A549 (cell line): ENCODE measurements at regions not wholly inside any gene's neighbourhood (a gene's known extent, or its start where the extent isn't known, plus 50 kb on each side); places are given as distances from the start of the nearest gene placed in this dataset.

Source experiments
- CEBPB ChIP-seq, 2 experiments: fragments of >200 bp in 1 of 2; sonication (Bioruptor Twin) in 1 of 2; formaldehyde crosslinking in 1 of 2; IDR thresholded peaks; 2 replicates each; pipeline ENCODE4 v1.6.1; 2012 to 2016
- EP300 ChIP-seq, 2 experiments: fragments of >200 bp; sonication (Bioruptor Twin); formaldehyde crosslinking; IDR thresholded peaks; 2 replicates in 1 of 2; 3 replicates in 1 of 2; pipeline ENCODE4 v1.6.1; 2016 to 2017
- JUN ChIP-seq, 2 experiments: fragments of >200 bp; sonication (Bioruptor Twin); formaldehyde crosslinking; IDR thresholded peaks; 2 replicates in 1 of 2; 3 replicates in 1 of 2; pipeline ENCODE4 v1.6.1; 2016 to 2017
- KDM5A ChIP-seq: fragments of 200-600 bp; sonication (generic); IDR thresholded peaks from 2 replicates; pipeline ENCODE4 v1.6.1; 2016; ENCODE audit warnings: antibody characterized with exemption, mild to moderate bottlenecking
- NR3C1 ChIP-seq: fragments of >200 bp; sonication (Bioruptor Twin); formaldehyde crosslinking; IDR thresholded peaks from 3 replicates; pipeline ENCODE4 v1.6.1; 2017
- POLR2A ChIP-seq: IDR thresholded peaks from 2 replicates; pipeline ENCODE4 v1.6.1; 2012; ENCODE audit warnings: mild to moderate bottlenecking, low read length
- RAD21 ChIP-seq, 2 experiments: fragments of >200 bp in 1 of 2; sonication (Bioruptor Twin) in 1 of 2; formaldehyde crosslinking in 1 of 2; IDR thresholded peaks in 1 of 2; conservative IDR thresholded peaks in 1 of 2; 2 replicates in 1 of 2; 3 replicates in 1 of 2; pipeline ENCODE4 v1.6.1; 2012 to 2018; ENCODE audit warnings: inconsistent platforms in 1 of 2
- RCOR1 ChIP-seq: fragments of 150-350 bp; IDR thresholded peaks from 2 replicates; pipeline ENCODE4 v1.6.1; 2014; ENCODE audit warnings: antibody characterized with exemption, low read length, low read depth
- TF ChIP-seq, protein P1 (sequence below): fragments of >200 bp; sonication (Bioruptor Twin); formaldehyde crosslinking; IDR thresholded peaks from 3 replicates; pipeline ENCODE4 v1.5.1; 2016
- TF ChIP-seq, protein P2 (sequence below): IDR thresholded peaks from 2 replicates; pipeline ENCODE4 v1.6.1; 2012

DNA sequence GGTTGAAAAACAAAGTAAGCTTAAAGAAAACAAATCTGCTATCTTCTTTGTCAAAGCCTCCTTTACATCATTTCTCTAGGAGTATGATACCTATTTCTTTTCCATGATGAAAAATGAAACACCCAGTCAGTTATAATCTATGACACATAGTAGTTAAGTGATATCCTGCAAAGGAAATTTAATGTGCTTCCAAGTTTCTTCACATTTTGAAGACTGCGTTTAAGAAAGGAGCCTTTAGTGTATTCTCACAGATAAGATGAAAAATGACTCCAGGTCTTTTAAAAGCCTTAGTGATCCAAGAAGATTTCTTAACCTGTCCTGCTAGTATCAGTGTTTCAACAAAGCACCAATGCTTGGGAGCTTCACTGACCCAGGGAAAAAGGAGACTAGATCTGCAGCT lies 356.7 kb downstream of the CCDC85A start:
- no peak for TF ChIP-seq EP300 (IDR thresholded peaks at IDR 0.05)
- TF ChIP-seq RCOR1, result no peak
- TF ChIP-seq KDM5A, result no peak
- TF ChIP-seq, protein P1, sequence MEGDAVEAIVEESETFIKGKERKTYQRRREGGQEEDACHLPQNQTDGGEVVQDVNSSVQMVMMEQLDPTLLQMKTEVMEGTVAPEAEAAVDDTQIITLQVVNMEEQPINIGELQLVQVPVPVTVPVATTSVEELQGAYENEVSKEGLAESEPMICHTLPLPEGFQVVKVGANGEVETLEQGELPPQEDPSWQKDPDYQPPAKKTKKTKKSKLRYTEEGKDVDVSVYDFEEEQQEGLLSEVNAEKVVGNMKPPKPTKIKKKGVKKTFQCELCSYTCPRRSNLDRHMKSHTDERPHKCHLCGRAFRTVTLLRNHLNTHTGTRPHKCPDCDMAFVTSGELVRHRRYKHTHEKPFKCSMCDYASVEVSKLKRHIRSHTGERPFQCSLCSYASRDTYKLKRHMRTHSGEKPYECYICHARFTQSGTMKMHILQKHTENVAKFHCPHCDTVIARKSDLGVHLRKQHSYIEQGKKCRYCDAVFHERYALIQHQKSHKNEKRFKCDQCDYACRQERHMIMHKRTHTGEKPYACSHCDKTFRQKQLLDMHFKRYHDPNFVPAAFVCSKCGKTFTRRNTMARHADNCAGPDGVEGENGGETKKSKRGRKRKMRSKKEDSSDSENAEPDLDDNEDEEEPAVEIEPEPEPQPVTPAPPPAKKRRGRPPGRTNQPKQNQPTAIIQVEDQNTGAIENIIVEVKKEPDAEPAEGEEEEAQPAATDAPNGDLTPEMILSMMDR, result no peak
- no peak for TF ChIP-seq POLR2A
- TF ChIP-seq CEBPB (IDR thresholded peaks at IDR 0.05), result no peak
- no peak for TF ChIP-seq NR3C1
- TF ChIP-seq JUN (IDR thresholded peaks at IDR 0.05), result no peak
- no peak for TF ChIP-seq RAD21 (conservative IDR thresholded peaks at IDR 0.05 in 1 of 2, IDR thresholded peaks at IDR 0.05 in 1 of 2)
- TF ChIP-seq, protein P2, sequence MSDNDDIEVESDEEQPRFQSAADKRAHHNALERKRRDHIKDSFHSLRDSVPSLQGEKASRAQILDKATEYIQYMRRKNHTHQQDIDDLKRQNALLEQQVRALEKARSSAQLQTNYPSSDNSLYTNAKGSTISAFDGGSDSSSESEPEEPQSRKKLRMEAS, result no peak
